ENCODE measurements at regions not wholly inside any gene's neighbourhood (a gene's known extent, or its start where the extent isn't known, plus 50 kb on each side); places are given as distances from the start of the nearest gene placed in this dataset.
A peak's percentile ranks its signal among the peaks of the same experiment; 100 is the strongest.

DNA sequence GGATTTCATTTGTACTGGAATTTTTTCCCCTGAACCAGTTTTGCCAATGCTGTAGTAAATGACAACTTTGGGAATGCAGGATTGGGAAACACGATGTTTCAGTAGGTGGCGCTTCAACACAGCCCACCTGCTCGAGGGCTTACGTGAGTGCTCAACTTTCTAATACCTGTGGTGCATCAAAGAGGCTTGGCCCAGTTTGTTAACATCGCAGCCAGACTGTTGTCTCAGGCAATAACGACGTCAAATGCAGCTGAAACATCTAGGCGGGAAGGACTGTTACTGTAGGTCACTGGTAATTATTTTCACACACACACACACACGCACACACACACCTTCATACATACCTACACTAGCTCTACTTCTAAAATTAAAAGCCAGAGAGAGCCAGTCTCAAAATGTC lies 815.5 kb upstream of the SLC35B3 start:
- H3K56ac ChIP-seq (ENCODE audit: insufficient read length, low read depth, low read length) = no peak overlapping the region
- WGBS (ENCODE audit: extremely low coverage, insufficient read length, low lambda C conversion rate) = no CpG with 5 or more reads among the region's 9 CpGs
- H3K4me1 Mint-ChIP-seq = peaks cover 2 to 3% of the 10 kb centered on the region in 2 experiments

More for the DNA sequence above, 815.5 kb upstream of the SLC35B3 start:
- Histone ChIP-seq H4K91ac (ENCODE audit: insufficient read length, low read depth, low read length) (no peak overlapping the region), H3T11ph (ENCODE audit: low read length) (no peak overlapping the region), H3K18ac (ENCODE audit: insufficient read length, low read depth, low read length) (no peak overlapping the region), H3K27me3 (ENCODE audit: insufficient read depth, low read length) (no peaks in the 10 kb centered on the region), H2BK15ac (ENCODE audit: low read depth, low read length) (no peak overlapping the region), H3K79me2 (ENCODE audit: insufficient read depth, low read length) (no peaks in the 10 kb centered on the region), H2BK12ac (ENCODE audit: insufficient read length, low read depth, low read length) (no peak overlapping the region), H3K79me1 (ENCODE audit: insufficient read depth, low read depth, low read length, poor library complexity, severe bottlenecking) (no peaks in the 10 kb centered on the region), H3K9me3 (ENCODE audit: control insufficient read depth, low read depth, low read length) (no peaks in the 10 kb centered on the region), H3K9ac (ENCODE audit: extremely low read depth, insufficient read length, low read length) (no peak overlapping the region), H3K4ac (ENCODE audit: low read depth, low read length) (no peak overlapping the region), H3K23me2 (ENCODE audit: insufficient read length, low read depth, low read length, poor library complexity, severe bottlenecking) (no peaks in the 10 kb centered on the region), H4K5ac (ENCODE audit: insufficient read length, low read depth, low read length) (no peak overlapping the region), H4K8ac (replicated peaks; ENCODE audit: insufficient read length, low read depth, low read length) (no peak overlapping the region), H2AK5ac (ENCODE audit: insufficient read length, low read length) (no peak overlapping the region), H3K27ac (ENCODE audit: insufficient read length, low read depth, low read length) (no peak overlapping the region), H3K4me2 (ENCODE audit: insufficient read depth, insufficient read length, low read length) (no peak overlapping the region), H2BK5ac (ENCODE audit: insufficient read length, low read length) (no peak overlapping the region), H4K20me1 (ENCODE audit: control insufficient read depth, insufficient read depth, insufficient read length) (no peaks in the 10 kb centered on the region), H3K23ac (ENCODE audit: insufficient read length, low read depth, low read length) (no peak overlapping the region), H2BK120ac (ENCODE audit: low read depth, low read length, poor library complexity, severe bottlenecking) (no peak overlapping the region), H2AFZ (ENCODE audit: low read length) (no peak overlapping the region), H3K14ac (ENCODE audit: insufficient read depth, low read length) (no peak overlapping the region), H2BK20ac (ENCODE audit: low read depth, low read length, poor library complexity, severe bottlenecking) (no peak overlapping the region), H3K4me1 (ENCODE audit: insufficient read depth, low read length) (no peaks in the 10 kb centered on the region)
- peak; percentile 68 for DNase-seq
- Mint-ChIP-seq H3K4me3 (no peak overlapping the region), H3K9me3 (no peaks in the 10 kb centered on the region), H3K36me3 (ENCODE audit: insufficient read depth in 1 of 3, low read depth in 3 of 3) (no peaks in the 10 kb centered on the region), H3K27ac (no peak overlapping the region), H3K27me3 (ENCODE audit: low read depth) (no peaks in the 10 kb centered on the region)
- TF ChIP-seq, protein P1, sequence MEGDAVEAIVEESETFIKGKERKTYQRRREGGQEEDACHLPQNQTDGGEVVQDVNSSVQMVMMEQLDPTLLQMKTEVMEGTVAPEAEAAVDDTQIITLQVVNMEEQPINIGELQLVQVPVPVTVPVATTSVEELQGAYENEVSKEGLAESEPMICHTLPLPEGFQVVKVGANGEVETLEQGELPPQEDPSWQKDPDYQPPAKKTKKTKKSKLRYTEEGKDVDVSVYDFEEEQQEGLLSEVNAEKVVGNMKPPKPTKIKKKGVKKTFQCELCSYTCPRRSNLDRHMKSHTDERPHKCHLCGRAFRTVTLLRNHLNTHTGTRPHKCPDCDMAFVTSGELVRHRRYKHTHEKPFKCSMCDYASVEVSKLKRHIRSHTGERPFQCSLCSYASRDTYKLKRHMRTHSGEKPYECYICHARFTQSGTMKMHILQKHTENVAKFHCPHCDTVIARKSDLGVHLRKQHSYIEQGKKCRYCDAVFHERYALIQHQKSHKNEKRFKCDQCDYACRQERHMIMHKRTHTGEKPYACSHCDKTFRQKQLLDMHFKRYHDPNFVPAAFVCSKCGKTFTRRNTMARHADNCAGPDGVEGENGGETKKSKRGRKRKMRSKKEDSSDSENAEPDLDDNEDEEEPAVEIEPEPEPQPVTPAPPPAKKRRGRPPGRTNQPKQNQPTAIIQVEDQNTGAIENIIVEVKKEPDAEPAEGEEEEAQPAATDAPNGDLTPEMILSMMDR (conservative IDR thresholded peaks at IDR 0.05) = peak; percentile 84

Data from H9 (cell line).